ENCODE measurements at regions not wholly inside any gene's neighbourhood (a gene's known extent, or its start where the extent isn't known, plus 50 kb on each side); places are given as distances from the start of the nearest gene placed in this dataset.
"Not testable (repeated sequence)": the region's sequence is repeated elsewhere in the genome, so short reads cannot be mapped to it uniquely, and the experiment has no call there.

DNA sequence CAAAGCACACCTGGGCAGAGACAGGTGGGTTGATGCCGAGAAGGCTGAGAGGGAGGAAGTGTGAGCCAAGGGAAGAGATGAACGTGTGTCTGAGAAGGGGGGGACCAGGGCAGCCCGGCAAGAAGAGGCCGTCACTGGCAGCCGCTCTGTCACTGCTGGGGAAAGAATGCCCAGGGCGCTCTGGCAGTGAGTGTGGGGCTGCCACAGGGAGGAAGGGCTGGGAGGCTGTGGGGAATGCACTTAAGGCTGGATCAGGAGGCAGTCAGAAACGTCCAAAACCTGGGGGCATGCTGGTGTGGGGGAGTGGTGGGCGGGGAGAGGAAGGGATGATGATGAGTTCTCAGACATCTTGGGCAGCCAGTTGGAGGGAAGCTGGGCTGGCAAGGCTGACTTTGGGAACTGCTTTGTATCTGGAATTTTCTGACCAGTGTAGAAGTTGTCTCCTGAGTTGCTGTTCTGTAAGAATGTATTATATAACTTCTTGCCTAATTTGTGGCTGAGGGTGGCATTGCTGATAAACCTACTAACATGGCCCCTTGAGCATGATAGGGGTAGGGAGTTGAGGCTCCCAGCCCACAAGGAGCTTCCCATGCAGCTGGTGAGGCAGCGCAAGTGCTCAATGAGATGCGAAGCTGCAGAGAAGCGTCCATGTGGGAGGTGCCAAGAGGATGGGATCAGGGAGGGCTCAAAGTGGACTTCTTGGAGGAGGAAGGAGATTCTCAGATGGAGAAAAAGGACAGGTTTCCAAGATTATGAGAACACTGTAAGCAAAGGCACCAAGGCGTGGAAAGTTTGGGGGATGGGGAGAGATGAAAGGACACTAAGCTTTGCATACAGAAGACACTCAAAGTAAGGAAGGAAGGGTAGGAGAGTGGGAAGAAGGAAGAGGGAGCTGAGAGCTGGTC is 185.1 kb upstream of the HAAO start:
- Mint-ChIP-seq H3K4me3 (no peak overlapping the region), H3K4me1 (peaks cover 59% of the 10 kb centered on the region), H3K9me3 (peaks cover 5% of the 10 kb centered on the region), H3K27me3 (ENCODE audit: low read depth, poor library complexity) (peaks cover 12% of the 10 kb centered on the region), H3K36me3 (ENCODE audit: low read depth) (no peaks in the 10 kb centered on the region), H3K27ac (no peak overlapping the region)
- no peak for DNase-seq
- TF ChIP-seq, protein P1, sequence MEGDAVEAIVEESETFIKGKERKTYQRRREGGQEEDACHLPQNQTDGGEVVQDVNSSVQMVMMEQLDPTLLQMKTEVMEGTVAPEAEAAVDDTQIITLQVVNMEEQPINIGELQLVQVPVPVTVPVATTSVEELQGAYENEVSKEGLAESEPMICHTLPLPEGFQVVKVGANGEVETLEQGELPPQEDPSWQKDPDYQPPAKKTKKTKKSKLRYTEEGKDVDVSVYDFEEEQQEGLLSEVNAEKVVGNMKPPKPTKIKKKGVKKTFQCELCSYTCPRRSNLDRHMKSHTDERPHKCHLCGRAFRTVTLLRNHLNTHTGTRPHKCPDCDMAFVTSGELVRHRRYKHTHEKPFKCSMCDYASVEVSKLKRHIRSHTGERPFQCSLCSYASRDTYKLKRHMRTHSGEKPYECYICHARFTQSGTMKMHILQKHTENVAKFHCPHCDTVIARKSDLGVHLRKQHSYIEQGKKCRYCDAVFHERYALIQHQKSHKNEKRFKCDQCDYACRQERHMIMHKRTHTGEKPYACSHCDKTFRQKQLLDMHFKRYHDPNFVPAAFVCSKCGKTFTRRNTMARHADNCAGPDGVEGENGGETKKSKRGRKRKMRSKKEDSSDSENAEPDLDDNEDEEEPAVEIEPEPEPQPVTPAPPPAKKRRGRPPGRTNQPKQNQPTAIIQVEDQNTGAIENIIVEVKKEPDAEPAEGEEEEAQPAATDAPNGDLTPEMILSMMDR (IDR thresholded peaks at IDR 0.05), result no peak

DNA sequence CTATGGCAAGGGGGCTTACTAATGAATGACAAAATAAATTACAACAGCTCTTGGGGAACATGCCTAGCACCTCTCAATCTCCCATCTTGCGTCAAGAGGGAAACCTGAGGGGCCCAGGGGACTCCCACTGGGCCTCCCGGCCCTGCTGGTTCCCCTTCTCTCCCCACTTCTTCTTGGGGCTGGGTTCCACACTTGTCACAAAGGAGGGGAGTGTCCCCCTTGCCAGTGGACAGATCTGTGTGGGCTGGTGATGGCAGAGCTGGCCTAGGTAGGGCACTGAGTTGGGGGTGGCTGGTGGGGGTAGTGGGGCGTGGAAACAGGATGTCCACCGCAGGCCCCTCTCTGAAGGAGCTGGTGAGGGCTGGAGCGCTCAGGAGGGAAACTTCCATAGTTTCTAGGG is 184.0 kb upstream of the HAAO start:
- no peak overlapping the region for H3K4me3 Mint-ChIP-seq
- no peak for DNase-seq
- H3K36me3 Mint-ChIP-seq (ENCODE audit: low read depth), result no peaks in the 10 kb centered on the region
- H3K27me3 Mint-ChIP-seq (ENCODE audit: low read depth, poor library complexity), result peaks cover 9% of the 10 kb centered on the region
- peak overlapping the region; percentile 37 for H3K27ac Mint-ChIP-seq
- TF ChIP-seq, protein P1 (IDR thresholded peaks at IDR 0.05), result no peak
- peaks cover 60% of the 10 kb centered on the region for H3K4me1 Mint-ChIP-seq
- H3K9me3 Mint-ChIP-seq, result peaks cover 8% of the 10 kb centered on the region

DNA sequence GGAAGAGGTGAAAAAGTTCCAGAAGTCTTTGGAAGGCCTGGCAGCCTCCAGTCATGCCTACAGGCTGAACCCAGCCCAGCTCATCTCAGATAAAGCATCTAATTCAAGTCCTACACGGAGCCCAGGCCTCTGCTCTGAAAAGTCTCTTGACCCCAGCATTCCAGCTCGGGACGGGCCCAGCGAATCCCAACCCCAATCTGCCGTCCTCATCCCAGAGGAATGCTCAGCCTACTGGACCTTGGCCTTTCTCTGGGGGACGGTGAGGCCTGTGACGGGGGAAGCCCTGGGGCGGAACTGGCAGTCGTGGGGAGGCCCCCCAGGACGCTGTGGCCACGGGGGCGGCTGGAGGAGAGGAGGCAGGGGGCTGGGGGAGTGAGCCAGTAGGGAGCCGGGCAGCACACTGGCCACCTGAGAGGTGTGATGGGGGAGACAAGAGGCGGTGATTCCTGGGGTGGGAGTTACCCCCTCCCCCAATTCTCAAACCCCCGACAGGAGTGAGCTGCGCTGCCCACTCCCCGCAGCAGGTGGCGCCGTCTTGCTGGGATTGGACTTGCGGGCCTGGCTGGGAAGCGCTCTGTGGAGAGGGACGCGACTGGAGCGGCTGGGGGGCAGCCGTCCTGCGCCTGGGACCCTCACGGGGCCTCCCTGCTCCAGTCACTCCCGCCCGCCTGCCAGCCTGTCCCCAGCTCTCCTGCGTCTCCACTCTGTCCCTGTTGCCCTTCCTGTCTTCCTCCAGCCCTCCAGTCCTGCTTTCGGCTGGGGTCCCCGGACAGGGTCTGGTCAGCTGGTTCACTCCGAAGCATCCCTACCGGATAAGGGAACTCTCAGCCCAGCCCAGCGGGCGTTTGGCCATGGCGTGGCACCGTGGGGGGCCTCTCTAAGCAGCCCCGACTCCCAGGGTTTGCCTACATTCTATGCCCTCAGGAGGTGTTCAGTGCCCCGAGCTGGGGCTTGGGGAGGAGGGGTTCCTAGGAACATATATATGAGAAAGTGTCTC is 182.6 kb upstream of the HAAO start:
- H3K36me3 Mint-ChIP-seq (ENCODE audit: low read depth), result no peaks in the 10 kb centered on the region
- DNase-seq, result peak; percentile 89
- peaks cover 6% of the 10 kb centered on the region for H3K27me3 Mint-ChIP-seq (ENCODE audit: low read depth, poor library complexity)
- H3K4me1 Mint-ChIP-seq, result peaks cover 65% of the 10 kb centered on the region
- peak overlapping the region; percentile 26 for H3K27ac Mint-ChIP-seq
- H3K9me3 Mint-ChIP-seq, result peaks cover 8% of the 10 kb centered on the region
- TF ChIP-seq, protein P1 (IDR thresholded peaks at IDR 0.05), result peak; percentile 86
- peak overlapping the region; percentile 66 for H3K4me3 Mint-ChIP-seq

DNA sequence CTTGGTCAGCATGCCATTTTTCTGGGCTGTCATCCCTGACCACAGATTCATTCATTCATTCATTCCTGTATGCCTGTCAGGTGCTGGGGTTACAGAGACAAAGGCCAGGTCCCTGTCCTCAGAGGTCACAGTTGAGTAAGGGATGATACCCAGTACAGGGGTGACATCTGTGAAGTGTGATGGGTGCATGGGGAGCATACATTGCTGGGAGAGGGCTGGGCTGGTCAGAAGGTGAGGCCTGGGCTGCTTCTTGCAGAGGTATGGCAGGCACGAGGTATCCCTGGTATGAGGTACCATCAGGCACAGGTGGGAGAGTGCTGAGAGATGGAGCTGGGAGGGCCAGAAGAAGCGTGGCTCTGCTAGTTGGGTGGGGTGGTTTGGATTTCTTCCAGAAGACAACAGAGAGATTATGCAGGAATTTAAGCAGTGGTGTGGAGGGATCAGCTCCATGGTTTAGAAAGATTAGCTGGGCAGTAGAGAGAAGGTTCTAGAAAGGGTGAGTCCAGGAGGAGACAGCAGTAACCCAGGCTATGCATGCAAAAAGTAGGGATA is 181.9 kb upstream of the HAAO start:
- Mint-ChIP-seq H3K27me3 (ENCODE audit: low read depth, poor library complexity) (peaks cover 9% of the 10 kb centered on the region), H3K4me1 (peaks cover 65% of the 10 kb centered on the region), H3K9me3 (peaks cover 8% of the 10 kb centered on the region), H3K36me3 (ENCODE audit: low read depth) (no peaks in the 10 kb centered on the region), H3K27ac (peak overlapping the region; percentile 26), H3K4me3 (peak overlapping the region; percentile 31)
- TF ChIP-seq, protein P1 (IDR thresholded peaks at IDR 0.05), result no peak
- DNase-seq, result no peak

DNA sequence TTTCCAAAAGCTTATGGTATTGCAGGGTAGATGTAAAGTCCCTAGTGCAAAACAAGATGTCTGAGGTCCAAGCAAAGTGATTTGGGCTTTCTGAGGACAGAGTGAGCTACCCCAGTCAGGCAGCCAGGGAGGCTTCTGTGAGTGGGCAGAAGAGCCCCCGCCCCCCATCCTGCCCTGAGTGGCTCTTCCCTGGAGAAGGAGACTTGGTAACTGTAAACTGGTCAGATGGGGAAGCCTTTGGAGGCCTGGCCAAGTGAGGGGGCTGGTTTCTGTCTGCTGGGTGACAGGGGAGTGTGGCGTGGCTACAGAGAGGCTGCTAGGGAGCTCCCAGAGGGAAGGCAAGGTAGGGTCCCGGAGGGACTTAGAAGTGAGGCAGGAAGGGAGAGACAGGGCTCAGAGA is 181.3 kb upstream of the HAAO start:
- Mint-ChIP-seq H3K27ac (no peak overlapping the region), H3K36me3 (ENCODE audit: low read depth) (no peaks in the 10 kb centered on the region), H3K4me1 (peaks cover 65% of the 10 kb centered on the region), H3K27me3 (ENCODE audit: low read depth, poor library complexity) (peaks cover 9% of the 10 kb centered on the region), H3K4me3 (no peak overlapping the region), H3K9me3 (peaks cover 8% of the 10 kb centered on the region)
- no peak for DNase-seq
- TF ChIP-seq, protein P1 (IDR thresholded peaks at IDR 0.05), result no peak

DNA sequence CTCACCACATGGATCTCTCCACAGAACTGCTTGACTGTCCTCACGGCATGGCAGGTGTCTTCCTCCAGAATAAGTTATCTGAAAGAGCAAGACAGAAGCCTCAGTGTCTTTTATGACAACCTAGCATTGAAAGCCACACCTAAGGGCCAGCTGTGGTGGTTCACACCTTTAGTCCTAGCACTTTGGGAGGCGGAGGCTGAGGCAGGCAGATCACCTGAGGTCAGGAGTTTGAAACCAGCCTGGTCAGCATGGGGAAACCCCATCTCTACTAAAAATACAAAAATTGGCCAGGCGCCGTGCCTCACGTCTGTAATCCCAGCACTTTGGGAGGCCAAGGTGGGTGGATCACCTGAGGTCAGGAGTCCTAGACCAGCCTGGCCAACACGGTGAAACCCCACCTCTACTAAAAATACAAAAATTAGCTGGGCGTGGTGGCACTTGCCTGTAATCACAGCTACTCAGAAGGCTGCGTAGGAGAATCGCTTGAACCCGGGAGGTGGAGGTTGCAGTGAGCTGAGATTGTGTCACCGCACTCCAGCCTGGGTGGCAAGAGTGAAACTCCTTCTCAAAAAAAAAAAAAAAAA is 180.6 kb upstream of the HAAO start:
- H3K4me3 Mint-ChIP-seq; DNase-seq; H3K27ac Mint-ChIP-seq; H3K36me3 Mint-ChIP-seq (ENCODE audit: low read depth); H3K9me3 Mint-ChIP-seq; H3K27me3 Mint-ChIP-seq (ENCODE audit: low read depth, poor library complexity): not testable (repeated sequence)
- peaks cover 69% of the 10 kb centered on the region for H3K4me1 Mint-ChIP-seq

Measured in nephron progenitor cell (in vitro differentiated cells).